Frontal cortex (tissue), 3 donors: ENCODE measurements at regions not wholly inside any gene's neighbourhood (a gene's known extent, or its start where the extent isn't known, plus 50 kb on each side); places are given as distances from the start of the nearest gene placed in this dataset.
"Not testable (repeated sequence)": the region's sequence is repeated elsewhere in the genome, so short reads cannot be mapped to it uniquely, and the experiment has no call there.

Source experiments
- DNase-seq, 2 donors: peaks; one replicate each; pipeline ENCODE4 v3.0.0; 2012; ENCODE audit warnings: low spot score in 2 of 2
- FAIRE-seq: peaks from 2 replicates; lab custom pipeline; 2012; peaks lifted over from hg19 to GRCh38; lab: Jason Lieb, UNC
- donor health status: control.
- donor health status: control.
- donor health status: control.

- no peak for FAIRE-seq
- DNase-seq = no peak
These were observed 1248.1 kb downstream of the RAPGEF2 start for GRCh38 chr4:160350944-160351343.

GRCh38 chr4:160352637-160353036, 1249.8 kb downstream of the RAPGEF2 start:
- DNase-seq (no peak), FAIRE-seq (no peak)

- FAIRE-seq = no peak
These were observed 1250.7 kb downstream of the RAPGEF2 start for GRCh38 chr4:160353548-160353947.

GRCh38 chr4:160362478-160362877, 1259.6 kb downstream of the RAPGEF2 start:
- DNase-seq (no peak), FAIRE-seq (no peak)

More at GRCh38 chr4:160353548-160353947, 1250.7 kb downstream of the RAPGEF2 start:
- DNase-seq = no peak

GRCh38 chr4:160364217-160364616, 1261.3 kb downstream of the RAPGEF2 start:
- no peak for DNase-seq
- no peak for FAIRE-seq

- FAIRE-seq, DNase-seq: not testable (repeated sequence)
These were observed 1261.8 kb downstream of the RAPGEF2 start for GRCh38 chr4:160364665-160365064.

GRCh38 chr4:160365383-160365782, 1262.5 kb downstream of the RAPGEF2 start:
- not testable (repeated sequence) for FAIRE-seq, DNase-seq

- no peak for FAIRE-seq
- no peak for DNase-seq
These were observed 1267.2 kb downstream of the RAPGEF2 start for GRCh38 chr4:160370046-160370445.

GRCh38 chr4:160371446-160371845, 1268.6 kb downstream of the RAPGEF2 start:
- no peak for FAIRE-seq
- DNase-seq = no peak

GRCh38 chr4:160372390-160372789, 1269.5 kb downstream of the RAPGEF2 start:
- FAIRE-seq (no peak), DNase-seq (no peak)

- FAIRE-seq = no peak
These were observed 1271.0 kb downstream of the RAPGEF2 start for GRCh38 chr4:160373911-160374310.

GRCh38 chr4:160375772-160376452, 1273.0 kb downstream of the RAPGEF2 start:
- no peak for FAIRE-seq
- no peak for DNase-seq

More at GRCh38 chr4:160373911-160374310, 1271.0 kb downstream of the RAPGEF2 start:
- DNase-seq = no peak

- DNase-seq = no peak
- no peak for FAIRE-seq
These were observed 1284.0 kb downstream of the RAPGEF2 start for GRCh38 chr4:160386846-160387245.

GRCh38 chr4:160399826-160400225, 1296.9 kb downstream of the RAPGEF2 start:
- no peak for FAIRE-seq
- DNase-seq = no peak

GRCh38 chr4:160403081-160403480, 1300.2 kb downstream of the RAPGEF2 start:
- no peak for DNase-seq
- no peak for FAIRE-seq

GRCh38 chr4:160406263-160406825, 1303.5 kb downstream of the RAPGEF2 start:
- DNase-seq (no peak), FAIRE-seq (no peak)

- no peak for FAIRE-seq
- DNase-seq = no peak
These were observed 1311.6 kb downstream of the RAPGEF2 start for GRCh38 chr4:160414496-160414895.

- DNase-seq = no peak
- FAIRE-seq = no peak
These were observed 1321.1 kb downstream of the RAPGEF2 start for GRCh38 chr4:160423879-160424451.

GRCh38 chr4:160426233-160426632, 1323.4 kb downstream of the RAPGEF2 start:
- no peak for DNase-seq
- peak; percentile 97 for FAIRE-seq

GRCh38 chr4:160450876-160451275, 1348.0 kb downstream of the RAPGEF2 start:
- DNase-seq (no peak), FAIRE-seq (no peak)
